A549 (cell line): ENCODE measurements at regions not wholly inside any gene's neighbourhood (a gene's known extent, or its start where the extent isn't known, plus 50 kb on each side); places are given as distances from the start of the nearest gene placed in this dataset.
A peak's percentile ranks its signal among the peaks of the same experiment; 100 is the strongest.
"Not testable (repeated sequence)": the region's sequence is repeated elsewhere in the genome, so short reads cannot be mapped to it uniquely, and the experiment has no call there.

Experiments
- ATAC-seq, 2 experiments: fragments of 200-7000 bp in 1 of 2; fragments of >200 bp in 1 of 2; cut with Nextera tagmentation in 1 of 2; cut with Tn5 transposase in 1 of 2; 3 replicates each; pipeline versions ENCODE4 v1.8.0 to v1.9.1; 2018 to 2020; ENCODE audit warnings: mild to moderate bottlenecking in 1 of 2, moderate library complexity in 1 of 2
- CTCF ChIA-PET: fragments of 300-600 bp; sonication (Branson Sonifier 250); formaldehyde crosslinking; extraction: SDS; loops from one replicate; lab custom pipeline; 2021; ENCODE audit warnings: antibody characterized with exemption, inconsistent platforms; lab: Yijun Ruan, JAX
- POLR2A ChIA-PET: fragments of 350-600 bp; formaldehyde crosslinking; extraction: SDS; loops from one replicate; lab custom pipeline; 2021; ENCODE audit warnings: antibody characterized with exemption, inconsistent platforms; lab: Yijun Ruan, JAX
- DNase-seq, 2 experiments: peaks; one replicate each; pipeline versions ENCODE4 v3.0.0 to v3.0.0-alpha.2; 2011 to 2016; ENCODE audit warnings: low read depth in 1 of 2, low spot score in 1 of 2
- FAIRE-seq: peaks from 2 replicates; lab custom pipeline; 2011; peaks lifted over from hg19 to GRCh38; lab: Jason Lieb, UNC
- H3K27ac ChIP-seq, 2 experiments: fragments of >200 bp; sonication (Bioruptor Twin); formaldehyde crosslinking; 3 replicates each; pipeline ENCODE4 v1.5.1; 2016 to 2017
- H3K4me1 ChIP-seq: fragments of >200 bp; sonication (Bioruptor Twin); formaldehyde crosslinking; 3 replicates; pipeline ENCODE4 v1.6.1; 2016
- H3K4me2 ChIP-seq: fragments of >200 bp; sonication (Bioruptor Twin); formaldehyde crosslinking; 3 replicates; pipeline ENCODE4 v1.6.1; 2016
- H3K4me3 ChIP-seq: fragments of >200 bp; sonication (Bioruptor Twin); formaldehyde crosslinking; 3 replicates; pipeline ENCODE4 v1.5.1; 2016
- H3K9me3 ChIP-seq: fragments of >200 bp; sonication (Bioruptor Twin); formaldehyde crosslinking; 3 replicates; pipeline ENCODE4 v1.6.1; 2016
- BCL3 ChIP-seq: fragments of >200 bp; sonication (Bioruptor Twin); formaldehyde crosslinking; IDR thresholded peaks from 3 replicates; pipeline ENCODE4 v1.6.1; 2016
- CHD2 ChIP-seq: fragments of 150-350 bp; IDR thresholded peaks from 2 replicates; pipeline ENCODE4 v1.6.1; 2014; ENCODE audit warnings: low read length; ENCODE audit not compliant: partially characterized antibody
- CHD4 ChIP-seq: fragments of 200-600 bp; sonication (generic); IDR thresholded peaks from 2 replicates; pipeline ENCODE4 v1.6.1; 2016; ENCODE audit warnings: antibody characterized with exemption, mild to moderate bottlenecking, borderline replicate concordance
- CTCF ChIP-seq: fragments of >200 bp; sonication (Bioruptor Twin); formaldehyde crosslinking; IDR thresholded peaks from 3 replicates; pipeline ENCODE4 v1.5.1; 2016
- EHMT2 ChIP-seq: fragments of 200-600 bp; sonication (generic); IDR thresholded peaks from 2 replicates; pipeline ENCODE4 v1.6.1; 2016; ENCODE audit warnings: antibody characterized with exemption, low read depth, mild to moderate bottlenecking, moderate library complexity
- FOSL2 ChIP-seq, 2 experiments: fragments of 450-650 bp in 1 of 2; fragments of >200 bp in 1 of 2; sonication (Bioruptor Twin) in 1 of 2; formaldehyde crosslinking; IDR thresholded peaks; 2 replicates each; pipeline versions ENCODE4 v1.5.0 to v1.6.1; 2016 to 2020; ENCODE audit warnings: mild to moderate bottlenecking in 1 of 2, moderate library complexity in 1 of 2
- FOXS1 ChIP-seq: fragments of 250-450 bp; sonication (Bioruptor Pico); IDR thresholded peaks from 2 replicates; pipeline ENCODE4 v1.5.0; 2020; ENCODE audit warnings: mild to moderate bottlenecking, moderate library complexity
- HMGXB4 ChIP-seq: fragments of 250-450 bp; sonication (Bioruptor Pico); IDR thresholded peaks from 2 replicates; pipeline ENCODE4 v1.5.0; 2021; ENCODE audit warnings: mild to moderate bottlenecking, moderate library complexity, borderline replicate concordance
- MAZ ChIP-seq: fragments of 150-350 bp; IDR thresholded peaks from 2 replicates; pipeline ENCODE4 v1.6.1; 2014; ENCODE audit warnings: antibody characterized with exemption, low read depth, low read length, borderline replicate concordance
- NPAS2 ChIP-seq: fragments of 250-450 bp; sonication (Bioruptor Pico); IDR thresholded peaks from 2 replicates; pipeline ENCODE4 v1.8.0; 2022; ENCODE audit warnings: mild to moderate bottlenecking, moderate library complexity, borderline replicate concordance
- RAD21 ChIP-seq, 2 experiments: fragments of >200 bp in 1 of 2; sonication (Bioruptor Twin) in 1 of 2; formaldehyde crosslinking in 1 of 2; IDR thresholded peaks in 1 of 2; conservative IDR thresholded peaks in 1 of 2; 2 replicates in 1 of 2; 3 replicates in 1 of 2; pipeline ENCODE4 v1.6.1; 2012 to 2018; ENCODE audit warnings: inconsistent platforms in 1 of 2
- REST ChIP-seq: fragments of 200-600 bp; sonication (generic); IDR thresholded peaks from 2 replicates; pipeline ENCODE4 v1.6.1; 2016; ENCODE audit warnings: antibody characterized with exemption, mild to moderate bottlenecking, moderate library complexity
- RNF2 ChIP-seq: fragments of 200-600 bp; sonication (generic); IDR thresholded peaks from 2 replicates; pipeline ENCODE4 v1.6.1; 2016; ENCODE audit warnings: low read depth, mild to moderate bottlenecking, antibody characterized with exemption, moderate library complexity, borderline replicate concordance
- WGBS: methylation state at CpG from one replicate; pipeline ENCODE4 v1.1.6; 2017; ENCODE audit errors: missing lambda C conversion rate; 5-methylcytosine and 5-hydroxymethylcytosine counted together

GRCh38 chr11:67732045-67732787, 57.8 kb upstream of the ALDH3B2 start:
- H3K4me2 ChIP-seq: peak overlapping the region; percentile 94
- ChIA-PET POLR2A (no interaction called here), CTCF (interaction anchor here (0.6 kb wide), 1 partner anchor 9 kb away, joined by 5 read pairs; no protein-coding TSS in a partner anchor)
- ATAC-seq (peak; percentile 97 to 100), DNase-seq (peak; percentile 56 to 63), FAIRE-seq (no peak)
- TF ChIP-seq FOXS1 (CRISPR knock-in tag): no peak
- TF ChIP-seq RAD21 (conservative IDR thresholded peaks at IDR 0.05 in 1 of 2, IDR thresholded peaks at IDR 0.05 in 1 of 2): peak in 1 of 2 experiments; percentile 18; a peak in 1 of 5 replicates
- TF ChIP-seq CTCF: peak; percentile 68
- TF ChIP-seq HMGXB4 (CRISPR knock-in tag): no peak
- H3K4me1 ChIP-seq: 0 out of 3 replicates have a peak, but pooled peaks cover 6% of the 10 kb centered on the region
- peak overlapping the region; percentile 63 for H3K4me3 ChIP-seq
- H3K9me3 ChIP-seq: no peaks in the 10 kb centered on the region
- H3K27ac ChIP-seq: peak overlapping the region; percentile 49 to 75; a peak in 5 of 6 replicates
- 44% methylated on average over 27 of the region's 42 CpGs for WGBS

- ChIA-PET CTCF (interaction anchor here (0.8 kb wide), 1 partner anchor 15 kb away, joined by 3 read pairs; no protein-coding TSS in a partner anchor), POLR2A (no interaction called here)
- H3K27ac ChIP-seq: peak overlapping the region; percentile 49 to 75; a peak in 5 of 6 replicates
- WGBS: 8% methylated on average over 9 of the region's 14 CpGs
- no peaks in the 10 kb centered on the region for H3K9me3 ChIP-seq
- DNase-seq (peak in 1 of 2 experiments; percentile 4), FAIRE-seq (no peak), ATAC-seq (peak; percentile 50 to 73)
- TF ChIP-seq MAZ (no peak), CHD2 (no peak), CHD4 (no peak), NPAS2 (CRISPR knock-in tag) (no peak), EHMT2 (no peak), REST (no peak), RAD21 (conservative IDR thresholded peaks at IDR 0.05 in 1 of 2, IDR thresholded peaks at IDR 0.05 in 1 of 2) (no peak), BCL3 (no peak), FOSL2 (IDR thresholded peaks at IDR 0.05) (no peak), FOSL2 (CRISPR knock-in tag; IDR thresholded peaks at IDR 0.05) (no peak), RNF2 (no peak)
- 0 out of 3 replicates have a peak, but pooled peaks cover 6% of the 10 kb centered on the region for H3K4me1 ChIP-seq
- H3K4me2 ChIP-seq: peak overlapping the region; percentile 94
- H3K4me3 ChIP-seq: peak overlapping the region; percentile 63
These were observed 57.2 kb upstream of the ALDH3B2 start for GRCh38 chr11:67731583-67731982.

- DNase-seq: peak in 1 of 2 experiments; percentile 26
- 31% methylated on average over 3 of the region's 3 CpGs for WGBS
- H3K27ac ChIP-seq, H3K9me3 ChIP-seq, POLR2A ChIA-PET, FAIRE-seq, ATAC-seq, H3K4me3 ChIP-seq, H3K4me1 ChIP-seq: not testable (repeated sequence)
- H3K4me2 ChIP-seq: peak overlapping the region; percentile 32; the same call in 1 of the 3 replicates
- CTCF ChIA-PET: interaction anchor here (1.5 kb wide), 1 partner anchor 99 kb away, joined by 6 read pairs; the partner anchor contains the start of gene NUDT8
These were observed 53.7 kb upstream of the ALDH3B2 start for GRCh38 chr11:67728163-67728571.

GRCh38 chr11:67727066-67728040, 52.9 kb upstream of the ALDH3B2 start:
- POLR2A ChIA-PET, H3K4me3 ChIP-seq, H3K9me3 ChIP-seq, ATAC-seq, DNase-seq, H3K4me1 ChIP-seq, H3K4me2 ChIP-seq, FAIRE-seq, H3K27ac ChIP-seq: not testable (repeated sequence)
- CTCF ChIA-PET: interaction anchor here (1.5 kb wide), 1 partner anchor 98 kb away, joined by 6 read pairs; the partner anchor contains the start of gene NUDT8
- WGBS: 63% methylated on average over 17 of the region's 19 CpGs
